ENCODE measurements at regions not wholly inside any gene's neighbourhood (a gene's known extent, or its start where the extent isn't known, plus 50 kb on each side); places are given as distances from the start of the nearest gene placed in this dataset.

DNA sequence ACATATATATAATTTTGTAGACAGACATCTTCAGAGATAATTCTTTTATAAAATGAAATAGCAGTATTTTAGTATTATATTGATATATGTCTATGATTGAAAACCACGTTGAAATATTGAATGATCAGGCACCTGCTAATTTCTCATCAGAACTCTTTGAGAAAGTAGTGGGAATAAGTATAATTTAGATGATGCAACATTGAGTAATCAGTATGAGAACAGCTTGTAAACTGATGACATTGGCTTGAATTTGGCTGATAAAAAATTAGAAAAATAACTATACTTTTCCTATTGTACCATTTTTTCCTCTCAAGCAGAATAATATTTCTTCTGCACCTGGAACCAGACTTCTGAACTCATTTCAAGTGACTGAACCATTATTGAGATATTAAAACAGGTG is 1316.8 kb downstream of the NCAM2 start:
- TF ChIP-seq, protein P1, sequence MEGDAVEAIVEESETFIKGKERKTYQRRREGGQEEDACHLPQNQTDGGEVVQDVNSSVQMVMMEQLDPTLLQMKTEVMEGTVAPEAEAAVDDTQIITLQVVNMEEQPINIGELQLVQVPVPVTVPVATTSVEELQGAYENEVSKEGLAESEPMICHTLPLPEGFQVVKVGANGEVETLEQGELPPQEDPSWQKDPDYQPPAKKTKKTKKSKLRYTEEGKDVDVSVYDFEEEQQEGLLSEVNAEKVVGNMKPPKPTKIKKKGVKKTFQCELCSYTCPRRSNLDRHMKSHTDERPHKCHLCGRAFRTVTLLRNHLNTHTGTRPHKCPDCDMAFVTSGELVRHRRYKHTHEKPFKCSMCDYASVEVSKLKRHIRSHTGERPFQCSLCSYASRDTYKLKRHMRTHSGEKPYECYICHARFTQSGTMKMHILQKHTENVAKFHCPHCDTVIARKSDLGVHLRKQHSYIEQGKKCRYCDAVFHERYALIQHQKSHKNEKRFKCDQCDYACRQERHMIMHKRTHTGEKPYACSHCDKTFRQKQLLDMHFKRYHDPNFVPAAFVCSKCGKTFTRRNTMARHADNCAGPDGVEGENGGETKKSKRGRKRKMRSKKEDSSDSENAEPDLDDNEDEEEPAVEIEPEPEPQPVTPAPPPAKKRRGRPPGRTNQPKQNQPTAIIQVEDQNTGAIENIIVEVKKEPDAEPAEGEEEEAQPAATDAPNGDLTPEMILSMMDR (IDR thresholded peaks at IDR 0.05; ENCODE audit: low read depth, low read length): no peak
- TF ChIP-seq EZH2phosphoT487 (IDR thresholded peaks at IDR 0.05; ENCODE audit: low read depth): no peak

All from OCI-LY3 (cell line).